Hepatocyte (in vitro differentiated cells): ENCODE measurements at regions not wholly inside any gene's neighbourhood (a gene's known extent, or its start where the extent isn't known, plus 50 kb on each side); places are given as distances from the start of the nearest gene placed in this dataset.
"Not testable (repeated sequence)": the region's sequence is repeated elsewhere in the genome, so short reads cannot be mapped to it uniquely, and the experiment has no call there.

ENCODE experiments used
- DNase-seq: peaks from one replicate; pipeline ENCODE4 v3.0.0-alpha.2; 2016; ENCODE audit warnings: low spot score
- H2AFZ ChIP-seq: fragments of 200-600 bp; sonication (generic); 2 replicates; pipeline ENCODE4 v1.6.0; 2016; ENCODE audit warnings: antibody characterized with exemption, mild to moderate bottlenecking
- H3K27ac ChIP-seq: fragments of 200-600 bp; sonication (generic); 2 replicates; pipeline ENCODE4 v1.5.1; 2016; ENCODE audit warnings: mild to moderate bottlenecking
- H3K27me3 ChIP-seq: fragments of 200-600 bp; sonication (generic); 2 replicates; pipeline ENCODE4 v1.6.1; 2016
- H3K36me3 ChIP-seq: fragments of 200-600 bp; sonication (generic); replicated peaks from 2 replicates; pipeline ENCODE4 v1.5.1; 2016; ENCODE audit warnings: low read depth; ENCODE audit not compliant: insufficient read depth
- H3K4me1 ChIP-seq: fragments of 200-600 bp; sonication (generic); 2 replicates; pipeline ENCODE4 v1.5.1; 2016; ENCODE audit warnings: mild to moderate bottlenecking, moderate library complexity; ENCODE audit not compliant: insufficient read depth
- H3K4me2 ChIP-seq: fragments of 200-600 bp; sonication (generic); 2 replicates; pipeline ENCODE4 v1.6.0; 2016
- H3K4me3 ChIP-seq: fragments of 200-600 bp; sonication (generic); 2 replicates; pipeline ENCODE4 v1.5.1; 2016; ENCODE audit warnings: mild to moderate bottlenecking
- H3K79me2 ChIP-seq: fragments of 200-600 bp; sonication (generic); 2 replicates; pipeline ENCODE4 v1.6.0; 2017; ENCODE audit warnings: mild to moderate bottlenecking
- H3K9me2 ChIP-seq: fragments of 200-600 bp; sonication (generic); replicated peaks from 2 replicates; pipeline ENCODE4 v1.6.0; 2017; ENCODE audit warnings: mild to moderate bottlenecking; ENCODE audit not compliant: insufficient read depth
- H3K9me3 ChIP-seq: fragments of 200-600 bp; sonication (generic); 2 replicates; pipeline ENCODE4 v1.5.1; 2016; ENCODE audit warnings: low read depth, mild to moderate bottlenecking
- H4K20me1 ChIP-seq: fragments of 200-600 bp; sonication (generic); 2 replicates; pipeline ENCODE4 v1.6.0; 2016; ENCODE audit warnings: mild to moderate bottlenecking; ENCODE audit not compliant: insufficient read depth, poor library complexity, severe bottlenecking
- CTCF ChIP-seq: fragments of 200-600 bp; sonication (generic); IDR thresholded peaks from 2 replicates; pipeline ENCODE4 v1.5.1; 2016; ENCODE audit warnings: antibody characterized with exemption, mild to moderate bottlenecking; ENCODE audit not compliant: poor library complexity
- EZH2 ChIP-seq: fragments of 200-600 bp; sonication (generic); IDR thresholded peaks from 2 replicates; pipeline ENCODE4 v1.6.1; 2016; ENCODE audit warnings: antibody characterized with exemption, mild to moderate bottlenecking, borderline replicate concordance
- EZH2phosphoT487 ChIP-seq: fragments of 200-600 bp; sonication (generic); IDR thresholded peaks from one replicate; pipeline ENCODE4 v1.6.1; 2018; ENCODE audit warnings: antibody characterized with exemption, mild to moderate bottlenecking, low read depth, moderate library complexity; ENCODE audit not compliant: unreplicated experiment, severe bottlenecking
- WGBS: methylation state at CpG from one replicate; pipeline ENCODE4 v1.1.6; 2016; ENCODE audit warnings: low lambda C conversion rate; ENCODE audit errors: missing lambda C conversion rate; 5-methylcytosine and 5-hydroxymethylcytosine counted together

GRCh38 chr2:8609357-8609811, 72.5 kb upstream of the ID2 start:
- Histone ChIP-seq H2AFZ (no peak overlapping the region), H3K9me2 (no peaks in the 10 kb centered on the region), H3K9me3 (no peaks in the 10 kb centered on the region), H3K36me3 (no peaks in the 10 kb centered on the region), H3K4me2 (no peak overlapping the region), H3K27ac (peak overlapping the region; percentile 90), H3K79me2 (no peaks in the 10 kb centered on the region), H4K20me1 (no peaks in the 10 kb centered on the region), H3K4me3 (no peak overlapping the region), H3K27me3 (no peaks in the 10 kb centered on the region), H3K4me1 (peaks cover 31% of the 10 kb centered on the region)
- peak; percentile 82 for DNase-seq
- no peak for TF ChIP-seq CTCF
- no peak for TF ChIP-seq EZH2phosphoT487
- no peak for TF ChIP-seq EZH2
- 23% methylated on average over 5 of the region's 5 CpGs for WGBS

GRCh38 chr2:8610775-8611174, 71.1 kb upstream of the ID2 start:
- not testable (repeated sequence) for H3K79me2 ChIP-seq, H3K27me3 ChIP-seq, H3K36me3 ChIP-seq, DNase-seq, H3K9me3 ChIP-seq, H3K4me2 ChIP-seq, H2AFZ ChIP-seq, H4K20me1 ChIP-seq, H3K9me2 ChIP-seq, H3K4me3 ChIP-seq
- WGBS, result 80% methylated on average over 3 of the region's 3 CpGs
- H3K4me1 ChIP-seq, result peaks cover 31% of the 10 kb centered on the region
- H3K27ac ChIP-seq, result peak overlapping the region; percentile 90

- H3K4me2 ChIP-seq, result no peak overlapping the region
- no peak overlapping the region for H3K4me3 ChIP-seq
- no peak for TF ChIP-seq EZH2phosphoT487
- no peak for TF ChIP-seq EZH2
- TF ChIP-seq CTCF, result no peak
- H3K79me2 ChIP-seq, result no peaks in the 10 kb centered on the region
- H3K4me1 ChIP-seq, result peaks cover 27% of the 10 kb centered on the region
- WGBS, result 93% methylated on average over 7 of the region's 7 CpGs
- H3K36me3 ChIP-seq, result no peaks in the 10 kb centered on the region
- H3K27ac ChIP-seq, result peak overlapping the region; percentile 90
- no peak overlapping the region for H2AFZ ChIP-seq
- H4K20me1 ChIP-seq, result no peaks in the 10 kb centered on the region
- no peaks in the 10 kb centered on the region for H3K9me2 ChIP-seq
- no peaks in the 10 kb centered on the region for H3K9me3 ChIP-seq
- no peaks in the 10 kb centered on the region for H3K27me3 ChIP-seq
- DNase-seq, result no peak
Observed at GRCh38 chr2:8611246-8611645, 70.6 kb upstream of the ID2 start.

- DNase-seq, result peak; percentile 74
- H3K4me2 ChIP-seq, result no peak overlapping the region
- no peaks in the 10 kb centered on the region for H3K36me3 ChIP-seq
- H4K20me1 ChIP-seq, result no peaks in the 10 kb centered on the region
- H3K27me3 ChIP-seq, result no peaks in the 10 kb centered on the region
- H3K4me1 ChIP-seq, result peaks cover 26% of the 10 kb centered on the region
- TF ChIP-seq EZH2phosphoT487, result no peak
- TF ChIP-seq CTCF, result no peak
- TF ChIP-seq EZH2, result no peak
- no peak overlapping the region for H3K4me3 ChIP-seq
- peak overlapping the region; percentile 90 for H3K27ac ChIP-seq
- no peak overlapping the region for H2AFZ ChIP-seq
- H3K79me2 ChIP-seq, result no peaks in the 10 kb centered on the region
- 43% methylated on average over 11 of the region's 11 CpGs for WGBS
- no peaks in the 10 kb centered on the region for H3K9me3 ChIP-seq
- H3K9me2 ChIP-seq, result no peaks in the 10 kb centered on the region
Observed at GRCh38 chr2:8611700-8612099, 70.2 kb upstream of the ID2 start.
